ENCODE measurements at regions not wholly inside any gene's neighbourhood (a gene's known extent, or its start where the extent isn't known, plus 50 kb on each side); places are given as distances from the start of the nearest gene placed in this dataset.
A peak's percentile ranks its signal among the peaks of the same experiment; 100 is the strongest.

DNA sequence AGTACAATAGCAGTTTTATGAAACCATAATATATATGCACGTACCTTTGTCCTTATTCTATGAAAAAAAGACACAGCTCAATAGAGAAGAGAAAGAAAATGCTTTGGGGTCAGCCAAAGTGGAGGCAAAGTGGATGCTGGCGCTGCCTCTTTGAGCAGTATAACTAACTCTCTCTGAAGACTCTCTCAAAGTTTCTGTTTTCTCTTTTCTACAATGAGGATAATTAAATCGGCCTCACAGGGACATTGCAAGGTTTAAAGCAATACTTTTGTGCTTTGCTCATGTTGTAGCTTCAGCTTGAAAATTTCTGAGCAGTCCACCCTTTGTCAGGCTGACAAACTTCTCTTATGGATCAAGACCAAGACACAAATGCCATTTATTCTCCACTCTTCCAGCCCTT lies 455.1 kb upstream of the MPDZ start:
- DNase-seq (ENCODE audit: low read depth in 4 of 6, low spot score in 6 of 6), result no peak
- H3K4me3 ChIP-seq (ENCODE audit: low read depth, low read length), result no peak overlapping the region
- H3K4me1 ChIP-seq (ENCODE audit: control insufficient read depth, insufficient read depth, low read length), result no peaks in the 10 kb centered on the region
- no peaks in the 10 kb centered on the region for H3K9me3 ChIP-seq (ENCODE audit: control insufficient read depth, insufficient read depth, low read length)
- H3K36me3 ChIP-seq (ENCODE audit: control insufficient read depth, insufficient read depth, low read length), result no peaks in the 10 kb centered on the region
- no peaks in the 10 kb centered on the region for H3K27me3 ChIP-seq (ENCODE audit: control insufficient read depth, insufficient read depth, low read length)
- no peak overlapping the region for H3K27ac ChIP-seq (ENCODE audit: low read depth, low read length)
- 63% methylated on average over 2 of the region's 3 CpGs for WGBS (ENCODE audit: insufficient coverage)

DNA sequence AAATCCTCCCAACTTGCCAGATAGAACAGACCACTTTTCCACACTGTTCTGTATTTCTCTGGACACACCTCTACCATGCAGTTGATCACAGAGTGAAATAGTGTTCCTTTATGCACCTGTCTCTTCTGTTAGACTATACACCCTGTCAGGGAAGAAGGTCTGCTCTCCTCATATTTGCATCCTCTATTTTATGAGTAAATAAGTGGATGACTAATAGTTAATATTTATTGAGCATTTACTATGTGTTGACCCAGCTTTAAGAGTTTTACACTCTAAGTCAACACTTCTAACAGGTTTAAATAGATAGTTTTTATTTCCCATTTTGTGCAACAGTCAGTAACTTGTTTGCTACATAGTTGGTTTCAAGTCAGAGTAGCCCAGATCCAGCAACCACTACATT lies 452.8 kb upstream of the MPDZ start:
- no peak overlapping the region for H3K4me3 ChIP-seq (ENCODE audit: low read depth, low read length)
- H3K4me1 ChIP-seq (ENCODE audit: control insufficient read depth, insufficient read depth, low read length), result no peaks in the 10 kb centered on the region
- no peaks in the 10 kb centered on the region for H3K9me3 ChIP-seq (ENCODE audit: control insufficient read depth, insufficient read depth, low read length)
- H3K27ac ChIP-seq (ENCODE audit: low read depth, low read length), result no peak overlapping the region
- no peaks in the 10 kb centered on the region for H3K27me3 ChIP-seq (ENCODE audit: control insufficient read depth, insufficient read depth, low read length)
- no peak for DNase-seq (ENCODE audit: low read depth in 4 of 6, low spot score in 6 of 6)
- H3K36me3 ChIP-seq (ENCODE audit: control insufficient read depth, insufficient read depth, low read length), result no peaks in the 10 kb centered on the region

DNA sequence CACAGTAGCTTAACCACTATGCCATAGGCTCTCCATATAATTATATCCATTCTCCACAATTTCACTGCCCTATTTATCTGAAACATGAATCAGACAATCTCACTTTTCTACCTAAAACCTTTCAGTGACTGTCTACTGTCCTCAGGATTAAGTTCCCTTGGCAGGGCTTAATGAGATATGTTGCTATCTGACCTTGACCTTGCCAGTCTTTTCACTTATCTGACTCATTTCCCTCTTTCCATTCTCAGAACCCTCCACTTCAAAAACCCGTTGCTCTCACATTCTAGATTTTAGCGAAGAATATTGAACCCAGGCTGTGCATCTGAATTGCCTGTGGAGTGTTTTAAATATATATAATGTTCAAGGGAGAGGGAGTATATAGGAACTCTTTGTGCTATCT lies 452.1 kb upstream of the MPDZ start:
- Histone ChIP-seq H3K4me3 (ENCODE audit: low read depth, low read length) (no peak overlapping the region), H3K4me1 (ENCODE audit: control insufficient read depth, insufficient read depth, low read length) (no peaks in the 10 kb centered on the region), H3K9me3 (ENCODE audit: control insufficient read depth, insufficient read depth, low read length) (no peaks in the 10 kb centered on the region), H3K36me3 (ENCODE audit: control insufficient read depth, insufficient read depth, low read length) (no peaks in the 10 kb centered on the region), H3K27ac (ENCODE audit: low read depth, low read length) (no peak overlapping the region), H3K27me3 (ENCODE audit: control insufficient read depth, insufficient read depth, low read length) (no peaks in the 10 kb centered on the region)
- no peak for DNase-seq (ENCODE audit: low read depth in 4 of 6, low spot score in 6 of 6)
- WGBS (ENCODE audit: insufficient coverage), result no CpG with 5 or more reads among the region's 2 CpGs

DNA sequence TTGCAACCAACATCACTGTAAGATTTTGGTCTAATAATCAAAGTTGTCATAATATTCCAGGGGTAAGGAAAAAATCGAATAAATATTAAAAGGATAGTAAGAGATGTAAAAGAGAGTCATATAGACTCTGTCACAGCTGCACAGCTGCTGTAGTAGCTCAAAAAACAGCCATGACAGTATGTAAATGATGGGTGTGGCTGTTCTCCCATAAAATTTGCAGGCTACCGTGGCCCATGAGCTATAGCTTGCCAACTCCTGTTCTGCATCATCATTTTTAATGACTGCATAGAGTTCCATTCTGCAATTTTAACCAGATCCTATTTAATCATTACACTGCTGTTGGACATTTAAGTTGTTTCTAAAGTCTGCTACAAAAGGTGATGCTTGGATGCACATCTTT lies 450.5 kb upstream of the MPDZ start:
- no peaks in the 10 kb centered on the region for H3K9me3 ChIP-seq (ENCODE audit: control insufficient read depth, insufficient read depth, low read length)
- no peaks in the 10 kb centered on the region for H3K27me3 ChIP-seq (ENCODE audit: control insufficient read depth, insufficient read depth, low read length)
- no peak for DNase-seq (ENCODE audit: low read depth in 4 of 6, low spot score in 6 of 6)
- no peaks in the 10 kb centered on the region for H3K4me1 ChIP-seq (ENCODE audit: control insufficient read depth, insufficient read depth, low read length)
- H3K4me3 ChIP-seq (ENCODE audit: low read depth, low read length), result no peak overlapping the region
- H3K27ac ChIP-seq (ENCODE audit: low read depth, low read length), result no peak overlapping the region
- no peaks in the 10 kb centered on the region for H3K36me3 ChIP-seq (ENCODE audit: control insufficient read depth, insufficient read depth, low read length)
- WGBS (ENCODE audit: insufficient coverage), result 90% methylated on average over 2 of the region's 2 CpGs

DNA sequence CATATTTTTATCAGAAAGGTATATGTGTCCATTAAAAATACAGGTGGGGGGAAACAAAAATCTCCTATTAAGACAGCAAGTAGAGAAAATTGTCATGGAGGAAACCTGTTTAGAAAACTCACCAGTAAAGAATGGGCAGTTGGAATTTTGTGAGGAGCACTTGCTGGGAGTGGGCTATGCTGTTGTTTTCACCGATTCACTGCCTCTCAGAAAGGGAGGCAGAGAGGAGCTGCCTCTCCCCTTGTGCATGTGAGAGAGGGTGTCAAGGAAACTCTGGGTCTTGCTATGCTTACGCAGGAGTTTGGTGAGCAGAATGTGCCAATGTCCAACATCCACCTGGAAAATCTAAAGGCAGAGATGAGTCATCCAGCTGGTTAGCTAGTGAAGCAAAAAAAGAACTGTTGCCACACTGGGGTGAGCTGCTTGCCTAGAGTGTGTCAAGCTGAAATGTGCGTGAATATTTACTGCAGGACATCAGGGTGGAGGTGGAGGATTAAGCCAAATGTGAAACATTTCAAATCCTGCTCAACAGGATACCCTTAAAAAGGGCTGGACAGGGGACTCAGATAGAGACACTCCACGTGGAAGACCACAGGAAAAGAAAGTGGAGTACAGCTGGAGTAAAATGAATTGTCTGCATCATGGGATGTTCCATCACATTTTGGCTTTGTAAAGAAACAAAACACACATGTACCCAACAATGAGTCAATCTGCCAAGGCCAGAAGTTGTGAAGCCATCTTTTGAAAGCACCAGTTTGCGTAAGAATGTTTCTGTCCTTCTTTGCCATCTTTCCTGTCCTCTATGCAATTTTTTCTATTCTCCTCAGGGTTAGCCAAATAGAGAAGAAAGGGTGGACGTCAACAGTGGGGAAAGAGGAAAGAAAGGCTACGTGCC lies 449.7 kb upstream of the MPDZ start:
- H3K36me3 ChIP-seq (ENCODE audit: control insufficient read depth, insufficient read depth, low read length), result no peaks in the 10 kb centered on the region
- no peaks in the 10 kb centered on the region for H3K27me3 ChIP-seq (ENCODE audit: control insufficient read depth, insufficient read depth, low read length)
- no peaks in the 10 kb centered on the region for H3K9me3 ChIP-seq (ENCODE audit: control insufficient read depth, insufficient read depth, low read length)
- H3K4me1 ChIP-seq (ENCODE audit: control insufficient read depth, insufficient read depth, low read length), result no peaks in the 10 kb centered on the region
- H3K4me3 ChIP-seq (ENCODE audit: low read depth, low read length), result no peak overlapping the region
- H3K27ac ChIP-seq (ENCODE audit: low read depth, low read length), result no peak overlapping the region
- WGBS (ENCODE audit: insufficient coverage), result 89% methylated on average over 4 of the region's 7 CpGs
- DNase-seq (ENCODE audit: low read depth in 4 of 6, low spot score in 6 of 6), result no peak

DNA sequence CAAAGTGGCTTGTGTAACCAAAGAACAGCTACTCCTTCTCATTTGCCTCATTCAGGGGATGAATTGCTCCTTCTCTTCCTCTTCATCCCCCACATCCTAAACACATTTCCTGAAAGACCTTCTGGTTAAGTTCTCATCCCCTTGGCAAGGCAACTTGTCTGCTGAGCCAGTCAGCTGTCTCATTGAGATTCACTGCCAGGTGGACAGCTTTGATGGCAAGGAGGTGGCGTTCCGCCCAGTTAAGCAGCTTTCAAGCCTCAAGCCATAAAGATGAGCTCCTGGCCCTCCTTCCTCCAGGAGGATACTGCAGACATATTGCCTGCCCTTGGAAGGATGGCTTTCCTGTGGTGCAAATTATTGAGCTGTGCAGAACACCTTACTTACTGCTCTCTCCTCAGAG lies 448.6 kb upstream of the MPDZ start:
- Histone ChIP-seq H3K36me3 (ENCODE audit: control insufficient read depth, insufficient read depth, low read length) (no peaks in the 10 kb centered on the region), H3K27ac (ENCODE audit: low read depth, low read length) (no peak overlapping the region), H3K9me3 (ENCODE audit: control insufficient read depth, insufficient read depth, low read length) (no peaks in the 10 kb centered on the region), H3K4me1 (ENCODE audit: control insufficient read depth, insufficient read depth, low read length) (no peaks in the 10 kb centered on the region), H3K4me3 (ENCODE audit: low read depth, low read length) (no peak overlapping the region), H3K27me3 (ENCODE audit: control insufficient read depth, insufficient read depth, low read length) (no peaks in the 10 kb centered on the region)
- no CpG with 5 or more reads among the region's 2 CpGs for WGBS (ENCODE audit: insufficient coverage)
- peak in 3 of 6 donors; percentile 31 to 93 (median 67) for DNase-seq (ENCODE audit: low read depth in 4 of 6, low spot score in 6 of 6)

DNA sequence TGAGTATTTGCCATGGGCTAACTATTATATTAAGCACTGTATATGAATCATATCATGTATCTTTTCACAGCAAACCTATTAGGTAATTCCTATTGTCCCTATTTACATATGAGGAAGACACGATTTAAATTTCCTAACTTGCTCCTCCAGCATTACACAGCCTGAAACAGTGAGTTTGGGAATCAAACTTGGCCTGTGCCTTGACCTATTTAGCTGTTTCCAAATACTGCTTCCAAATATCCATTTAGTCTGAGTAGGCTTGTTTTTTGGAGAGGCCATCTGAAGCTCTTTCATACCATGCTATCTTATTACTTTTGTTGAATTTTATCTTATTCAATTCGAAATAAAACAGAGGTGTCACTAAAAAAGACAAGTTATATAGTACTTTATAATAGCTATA lies 447.3 kb upstream of the MPDZ start:
- no CpG with 5 or more reads among the region's 2 CpGs for WGBS (ENCODE audit: insufficient coverage)
- no peaks in the 10 kb centered on the region for H3K27me3 ChIP-seq (ENCODE audit: control insufficient read depth, insufficient read depth, low read length)
- H3K4me1 ChIP-seq (ENCODE audit: control insufficient read depth, insufficient read depth, low read length), result no peaks in the 10 kb centered on the region
- H3K4me3 ChIP-seq (ENCODE audit: low read depth, low read length), result no peak overlapping the region
- H3K9me3 ChIP-seq (ENCODE audit: control insufficient read depth, insufficient read depth, low read length), result no peaks in the 10 kb centered on the region
- H3K27ac ChIP-seq (ENCODE audit: low read depth, low read length), result no peak overlapping the region
- H3K36me3 ChIP-seq (ENCODE audit: control insufficient read depth, insufficient read depth, low read length), result no peaks in the 10 kb centered on the region
- DNase-seq (ENCODE audit: low read depth in 4 of 6, low spot score in 6 of 6), result no peak

DNA sequence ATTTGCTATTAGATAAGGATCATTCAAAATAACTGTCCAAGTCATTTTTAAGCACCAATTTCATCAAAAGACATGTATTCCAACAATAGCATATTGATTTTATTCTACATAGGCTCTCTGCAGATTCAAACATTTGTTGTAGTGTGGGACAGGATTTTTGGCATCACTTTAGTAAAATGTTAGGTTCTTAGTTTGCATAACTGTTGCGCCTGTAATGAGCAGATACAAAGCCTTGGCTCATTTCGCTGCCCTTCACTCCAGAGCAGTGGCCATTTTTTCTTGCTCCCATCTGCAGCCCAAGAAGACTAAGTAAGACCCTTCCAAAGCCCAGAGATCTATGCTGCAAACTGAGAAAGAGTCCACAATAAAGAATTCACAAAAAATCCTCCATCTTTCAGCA lies 446.0 kb upstream of the MPDZ start:
- Histone ChIP-seq H3K4me3 (ENCODE audit: low read depth, low read length) (no peak overlapping the region), H3K9me3 (ENCODE audit: control insufficient read depth, insufficient read depth, low read length) (no peaks in the 10 kb centered on the region), H3K27me3 (ENCODE audit: control insufficient read depth, insufficient read depth, low read length) (no peaks in the 10 kb centered on the region), H3K36me3 (ENCODE audit: control insufficient read depth, insufficient read depth, low read length) (no peaks in the 10 kb centered on the region), H3K4me1 (ENCODE audit: control insufficient read depth, insufficient read depth, low read length) (no peaks in the 10 kb centered on the region), H3K27ac (ENCODE audit: low read depth, low read length) (no peak overlapping the region)
- DNase-seq (ENCODE audit: low read depth in 4 of 6, low spot score in 6 of 6), result peak in 1 of 6 donors; percentile 37
- 80% methylated on average over 1 of the region's 2 CpGs for WGBS (ENCODE audit: insufficient coverage)

DNA sequence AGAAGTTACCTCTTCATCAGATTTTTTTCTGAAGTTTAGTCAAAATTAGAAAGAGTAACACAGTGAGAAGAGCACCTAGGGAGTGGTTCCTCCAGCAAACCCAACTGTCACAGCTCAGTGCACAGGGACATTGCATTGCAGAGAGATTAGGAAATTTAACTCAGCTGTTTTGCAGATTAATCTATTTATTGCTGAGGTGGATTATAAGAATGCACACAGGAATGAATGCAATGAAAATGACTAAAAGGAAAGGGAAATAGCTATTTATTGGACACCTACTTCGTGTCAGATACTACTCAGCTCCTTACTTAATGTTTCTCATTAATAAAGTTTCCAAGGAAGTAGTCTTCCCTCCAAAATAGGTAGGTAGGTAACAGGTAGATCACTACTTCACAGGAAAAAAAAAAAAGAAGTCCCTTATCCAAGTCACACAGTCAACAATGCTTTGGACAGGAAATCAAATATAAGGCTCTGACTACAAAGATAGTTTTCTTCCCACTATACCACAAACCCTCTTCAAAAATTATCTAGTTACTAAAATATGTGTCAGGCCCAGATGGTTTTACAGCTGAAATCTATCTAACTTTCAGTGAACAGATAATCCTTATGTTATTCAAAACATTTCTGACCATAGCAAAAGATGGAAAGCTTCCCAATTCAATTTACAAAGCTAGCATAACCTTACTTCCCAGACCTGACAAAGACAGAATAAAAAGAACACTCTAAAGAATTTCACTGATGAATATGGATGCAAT lies 442.2 kb upstream of the MPDZ start:
- no peak overlapping the region for H3K4me3 ChIP-seq (ENCODE audit: low read depth, low read length)
- no peaks in the 10 kb centered on the region for H3K27me3 ChIP-seq (ENCODE audit: control insufficient read depth, insufficient read depth, low read length)
- H3K36me3 ChIP-seq (ENCODE audit: control insufficient read depth, insufficient read depth, low read length), result no peaks in the 10 kb centered on the region
- H3K27ac ChIP-seq (ENCODE audit: low read depth, low read length), result no peak overlapping the region
- DNase-seq (ENCODE audit: low read depth in 4 of 6, low spot score in 6 of 6), result no peak
- WGBS (ENCODE audit: insufficient coverage), result no CpG with 5 or more reads among the region's 1 CpG
- H3K9me3 ChIP-seq (ENCODE audit: control insufficient read depth, insufficient read depth, low read length), result no peaks in the 10 kb centered on the region
- H3K4me1 ChIP-seq (ENCODE audit: control insufficient read depth, insufficient read depth, low read length), result no peaks in the 10 kb centered on the region

All from spinal cord (tissue), 9 donors.